OCI-LY1 (cell line): ENCODE measurements at regions not wholly inside any gene's neighbourhood (a gene's known extent, or its start where the extent isn't known, plus 50 kb on each side); places are given as distances from the start of the nearest gene placed in this dataset.

ENCODE experiments used
- H2AFZ ChIP-seq: fragments of 200-600 bp; sonication (generic), shearing (Covaris generic); 2 replicates; pipeline ENCODE4 v1.6.0; 2014; ENCODE audit warnings: antibody characterized with exemption, mild to moderate bottlenecking, low read length
- H3F3A ChIP-seq: fragments of 200-600 bp; sonication (generic), shearing (Covaris generic); 2 replicates; pipeline ENCODE4 v1.6.0; 2014; ENCODE audit warnings: mild to moderate bottlenecking, antibody characterized with exemption, low read length, moderate library complexity; ENCODE audit not compliant: insufficient read depth
- H3K27ac ChIP-seq: fragments of 200-600 bp; sonication (generic); 2 replicates; pipeline ENCODE4 v1.5.1; 2014; ENCODE audit warnings: low read length, mixed run types, mild to moderate bottlenecking, low read depth; ENCODE audit not compliant: poor library complexity, severe bottlenecking
- H3K27me3 ChIP-seq: fragments of 200-600 bp; sonication (generic); 2 replicates; pipeline ENCODE4 v1.6.0; 2014; ENCODE audit warnings: antibody characterized with exemption, mild to moderate bottlenecking, low read length, moderate library complexity; ENCODE audit not compliant: insufficient read depth
- H3K36me3 ChIP-seq: fragments of 200-600 bp; sonication (generic); 2 replicates; pipeline ENCODE4 v1.6.1; 2014; ENCODE audit warnings: mild to moderate bottlenecking, antibody characterized with exemption, low read length, moderate library complexity, mixed read lengths; ENCODE audit not compliant: insufficient read depth
- H3K4me1 ChIP-seq: fragments of 200-600 bp; sonication (generic); 2 replicates; pipeline ENCODE4 v1.5.1; 2014; ENCODE audit warnings: mild to moderate bottlenecking, low read length, moderate library complexity; ENCODE audit not compliant: insufficient read depth, severe bottlenecking
- H3K4me2 ChIP-seq: fragments of 200-600 bp; sonication (generic), shearing (Covaris generic); 2 replicates; pipeline ENCODE4 v1.6.1; 2014; ENCODE audit warnings: low read length
- H3K4me3 ChIP-seq: fragments of 200-600 bp; sonication (generic); 2 replicates; pipeline ENCODE4 v1.5.1; 2014; ENCODE audit warnings: low read length, low read depth, mild to moderate bottlenecking, mixed read lengths; ENCODE audit not compliant: poor library complexity, severe bottlenecking
- H3K79me2 ChIP-seq: fragments of 200-600 bp; shearing (Covaris generic); 2 replicates; pipeline ENCODE4 v1.6.1; 2016; ENCODE audit warnings: mixed run types, low read length, mixed read lengths; ENCODE audit not compliant: insufficient read depth
- H3K9ac ChIP-seq: fragments of 200-600 bp; sonication (generic), shearing (Covaris generic); 2 replicates; pipeline ENCODE4 v1.6.1; 2014; ENCODE audit warnings: mild to moderate bottlenecking, low read length, mixed read lengths
- H3K9me2 ChIP-seq: fragments of 200-600 bp; sonication (generic), shearing (Covaris generic); 2 replicates; pipeline ENCODE4 v1.6.1; 2014; ENCODE audit warnings: low read depth, mild to moderate bottlenecking, low read length, mixed read lengths
- H3K9me3 ChIP-seq: fragments of 200-600 bp; shearing (Covaris generic); 2 replicates; pipeline ENCODE4 v1.6.1; 2014; ENCODE audit warnings: low read length, mixed read lengths
- H4K20me1 ChIP-seq: fragments of 200-600 bp; sonication (generic), shearing (Covaris generic); 2 replicates; pipeline ENCODE4 v1.6.0; 2016; ENCODE audit warnings: mild to moderate bottlenecking, low read length; ENCODE audit not compliant: insufficient read depth
- CTCF ChIP-seq: fragments of 200-600 bp; sonication (generic), shearing (Covaris generic); IDR thresholded peaks from 2 replicates; pipeline ENCODE4 v1.5.1; 2017; ENCODE audit warnings: mild to moderate bottlenecking, antibody characterized with exemption, low read length, moderate library complexity, mixed read lengths
- EZH2 ChIP-seq: fragments of 200-600 bp; sonication (generic), shearing (Covaris generic); IDR thresholded peaks from 2 replicates; pipeline ENCODE4 v1.8.0; 2017; ENCODE audit warnings: borderline replicate concordance, mixed run types, mild to moderate bottlenecking, antibody characterized with exemption, low read length, moderate library complexity, mixed read lengths

- Histone ChIP-seq H3K9me3 (no peaks in the 10 kb centered on the region), H3K9ac (no peak overlapping the region), H4K20me1 (no peaks in the 10 kb centered on the region), H3K27ac (no peak overlapping the region), H3K4me2 (no peak overlapping the region), H3K79me2 (no peaks in the 10 kb centered on the region), H2AFZ (no peak overlapping the region), H3K27me3 (no peaks in the 10 kb centered on the region), H3K9me2 (no peaks in the 10 kb centered on the region), H3F3A (no peaks in the 10 kb centered on the region), H3K36me3 (no peaks in the 10 kb centered on the region), H3K4me1 (no peaks in the 10 kb centered on the region), H3K4me3 (no peak overlapping the region)
- TF ChIP-seq EZH2, result no peak
- no peak for TF ChIP-seq CTCF
These were observed 116.2 kb upstream of the SOX11 start for GRCh38 chr2:5576015-5576414.

- no peak overlapping the region for H3K27ac ChIP-seq
- H3K9me3 ChIP-seq, result no peaks in the 10 kb centered on the region
- no peaks in the 10 kb centered on the region for H3K36me3 ChIP-seq
- H3K4me1 ChIP-seq, result no peaks in the 10 kb centered on the region
- H3K9ac ChIP-seq, result no peak overlapping the region
- no peak overlapping the region for H2AFZ ChIP-seq
- H3K27me3 ChIP-seq, result no peaks in the 10 kb centered on the region
- no peaks in the 10 kb centered on the region for H4K20me1 ChIP-seq
- no peak overlapping the region for H3K4me2 ChIP-seq
- no peaks in the 10 kb centered on the region for H3K9me2 ChIP-seq
- H3K4me3 ChIP-seq, result no peak overlapping the region
- no peaks in the 10 kb centered on the region for H3F3A ChIP-seq
- H3K79me2 ChIP-seq, result no peaks in the 10 kb centered on the region
- TF ChIP-seq CTCF (no peak), EZH2 (no peak)
These were observed 104.4 kb upstream of the SOX11 start for GRCh38 chr2:5587766-5588165.

- no peaks in the 10 kb centered on the region for H3K79me2 ChIP-seq
- H3K9ac ChIP-seq, result no peak overlapping the region
- TF ChIP-seq EZH2 (no peak), CTCF (no peak)
- no peak overlapping the region for H3K4me2 ChIP-seq
- H3K4me1 ChIP-seq, result no peaks in the 10 kb centered on the region
- H3K27me3 ChIP-seq, result no peaks in the 10 kb centered on the region
- no peaks in the 10 kb centered on the region for H4K20me1 ChIP-seq
- no peak overlapping the region for H2AFZ ChIP-seq
- H3K4me3 ChIP-seq, result no peak overlapping the region
- no peaks in the 10 kb centered on the region for H3K9me2 ChIP-seq
- no peaks in the 10 kb centered on the region for H3F3A ChIP-seq
- H3K36me3 ChIP-seq, result no peaks in the 10 kb centered on the region
- H3K9me3 ChIP-seq, result no peaks in the 10 kb centered on the region
- H3K27ac ChIP-seq, result no peak overlapping the region
These were observed 103.6 kb upstream of the SOX11 start for GRCh38 chr2:5588601-5589000.
